GM18507 (cell line): ENCODE measurements at regions not wholly inside any gene's neighbourhood (a gene's known extent, or its start where the extent isn't known, plus 50 kb on each side); places are given as distances from the start of the nearest gene placed in this dataset.

Experiments
- DNase-seq: peaks from one replicate; pipeline ENCODE4 v3.0.0; 2011; ENCODE audit warnings: low read depth; ENCODE audit not compliant: insufficient read length; ENCODE audit errors: extremely low spot score
- FAIRE-seq: peaks from 2 replicates; lab custom pipeline; 2011; peaks lifted over from hg19 to GRCh38; lab: Jason Lieb, UNC

- FAIRE-seq (no peak), DNase-seq (no peak)
Measured at GRCh38 chr13:22189176-22190048, 518.5 kb downstream of the FGF9 start.

GRCh38 chr13:22193070-22193469, 522.2 kb downstream of the FGF9 start:
- DNase-seq (no peak), FAIRE-seq (no peak)

DNA sequence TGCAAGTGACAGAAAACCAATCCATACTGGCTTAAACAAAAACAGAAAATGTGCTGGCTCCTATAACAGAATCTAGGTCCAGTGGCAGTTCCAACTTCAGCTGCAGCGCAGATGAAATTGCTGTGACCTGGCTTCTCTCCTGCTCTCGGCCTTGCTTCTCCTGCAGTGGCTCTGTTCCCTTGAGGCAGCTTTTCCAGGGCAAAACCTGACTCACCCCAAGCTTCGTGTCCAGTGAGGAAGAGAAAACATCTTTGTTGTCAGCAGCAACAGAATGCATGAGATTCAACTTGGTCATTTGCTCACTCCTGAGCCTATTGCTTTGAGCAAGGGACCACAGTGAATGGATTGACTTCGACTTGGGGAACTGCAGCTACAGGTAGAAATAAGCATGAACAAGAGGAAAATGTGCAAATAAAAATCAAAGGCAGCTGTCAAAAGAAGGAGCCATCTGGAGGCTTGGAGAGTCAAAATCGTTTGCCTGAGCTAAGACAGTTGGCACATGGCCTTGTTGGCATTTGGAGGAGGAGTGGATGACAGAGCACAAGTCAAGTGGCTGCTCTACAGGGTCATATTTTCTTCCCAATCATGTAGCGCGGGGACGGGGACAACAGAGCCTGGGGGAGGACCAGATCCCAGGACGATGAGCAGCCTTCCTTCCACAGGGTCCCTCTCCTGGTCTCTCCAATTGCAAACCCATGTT, 523.4 kb downstream of the FGF9 start:
- no peak for FAIRE-seq
- DNase-seq = no peak

DNA sequence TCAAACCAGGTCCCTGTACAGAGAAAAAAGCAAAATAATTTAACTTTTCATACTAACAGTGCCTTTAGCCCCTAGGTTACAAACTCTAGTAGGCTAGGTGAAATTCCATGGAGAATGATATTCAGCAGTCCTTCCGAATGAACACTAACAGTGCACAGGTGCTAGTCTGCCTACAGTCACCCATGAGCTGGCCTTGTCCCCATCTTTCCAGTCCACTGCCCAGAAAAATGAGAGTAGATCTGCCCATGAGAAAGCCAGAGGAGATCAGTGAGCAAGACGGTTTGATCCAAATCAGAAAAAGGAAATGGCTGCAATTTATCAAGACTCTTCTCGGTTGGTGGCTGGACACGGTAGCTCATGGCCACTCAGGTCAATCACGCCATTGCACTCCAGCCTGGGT, 524.9 kb downstream of the FGF9 start:
- no peak for DNase-seq
- FAIRE-seq = no peak

- FAIRE-seq (no peak), DNase-seq (no peak)
Measured at GRCh38 chr13:22196777-22197176, 525.9 kb downstream of the FGF9 start.

- FAIRE-seq (no peak), DNase-seq (no peak)
Measured at GRCh38 chr13:22198001-22198400, 527.1 kb downstream of the FGF9 start.

DNA sequence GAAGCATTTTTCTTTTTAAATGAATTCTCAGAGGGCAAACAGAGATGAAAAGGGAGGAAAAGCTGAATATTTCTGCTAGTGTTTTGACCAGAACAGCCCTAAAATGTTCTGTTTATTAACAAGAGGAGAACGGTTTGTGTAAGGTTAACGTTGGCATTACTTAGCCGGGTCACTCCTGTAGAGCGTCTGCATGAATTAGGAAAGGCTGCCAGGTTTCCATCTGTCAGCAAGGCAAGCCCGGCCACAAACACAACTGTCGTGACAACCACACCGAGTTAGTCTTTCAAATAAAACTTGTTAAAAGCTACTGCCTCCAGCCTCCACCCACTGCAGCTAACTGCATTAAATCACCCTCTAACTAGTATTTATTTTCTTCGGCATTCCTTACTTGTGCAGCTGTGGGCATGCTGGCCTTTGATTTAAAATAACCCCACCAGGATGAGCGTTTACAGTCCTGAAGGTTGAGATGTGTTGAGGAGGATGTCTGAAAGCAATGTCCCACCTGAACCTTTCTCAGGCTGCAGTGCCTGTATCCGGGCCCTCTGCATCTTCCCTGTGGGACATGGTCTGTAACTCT, 527.9 kb downstream of the FGF9 start:
- DNase-seq (no peak), FAIRE-seq (no peak)

DNA sequence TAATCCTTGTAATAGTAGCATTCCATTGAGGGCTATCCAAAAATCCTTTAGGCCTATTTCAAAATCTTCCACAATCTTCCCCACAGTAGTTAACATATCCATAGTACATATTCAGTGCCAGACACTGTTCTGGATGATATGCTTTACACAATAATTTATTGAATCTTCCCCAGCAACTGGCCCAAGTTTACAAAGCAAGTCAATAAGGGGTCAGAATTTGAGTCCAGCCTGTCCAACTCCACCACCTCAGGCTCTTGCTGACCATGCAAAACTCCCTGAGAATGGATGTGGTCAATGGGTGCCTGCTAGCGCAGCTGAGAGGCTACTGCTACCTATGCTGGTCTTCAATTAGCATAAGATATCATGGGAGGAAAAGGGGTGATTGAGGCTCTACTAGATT, 529.6 kb downstream of the FGF9 start:
- no peak for FAIRE-seq
- DNase-seq = no peak

DNA sequence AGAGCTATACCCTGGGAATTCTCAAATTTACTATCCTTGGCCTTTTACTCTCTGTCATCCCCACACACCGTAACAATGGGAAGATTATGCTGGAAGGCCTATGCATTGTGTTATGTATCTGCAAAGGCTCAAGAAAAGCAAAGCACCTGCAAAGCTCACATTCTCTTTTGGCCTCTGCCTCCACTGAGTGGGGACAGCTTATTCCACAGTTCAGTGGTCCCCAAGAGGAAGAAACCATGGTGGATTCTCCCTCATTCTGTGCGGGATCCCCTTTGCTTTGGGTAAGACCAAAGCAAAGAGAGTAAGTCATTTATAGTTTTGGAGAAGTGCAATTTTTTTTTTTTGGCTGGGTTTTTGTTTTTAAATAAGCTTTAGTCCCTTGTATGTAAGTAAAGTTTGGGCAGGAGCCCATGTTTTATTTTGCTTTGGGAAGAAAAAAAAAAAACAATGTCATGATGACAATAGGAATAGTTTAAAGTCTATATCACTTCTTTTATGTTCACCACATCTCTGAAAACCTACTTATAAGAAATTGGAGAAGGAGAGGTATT, 530.6 kb downstream of the FGF9 start:
- no peak for DNase-seq
- FAIRE-seq = no peak

DNA sequence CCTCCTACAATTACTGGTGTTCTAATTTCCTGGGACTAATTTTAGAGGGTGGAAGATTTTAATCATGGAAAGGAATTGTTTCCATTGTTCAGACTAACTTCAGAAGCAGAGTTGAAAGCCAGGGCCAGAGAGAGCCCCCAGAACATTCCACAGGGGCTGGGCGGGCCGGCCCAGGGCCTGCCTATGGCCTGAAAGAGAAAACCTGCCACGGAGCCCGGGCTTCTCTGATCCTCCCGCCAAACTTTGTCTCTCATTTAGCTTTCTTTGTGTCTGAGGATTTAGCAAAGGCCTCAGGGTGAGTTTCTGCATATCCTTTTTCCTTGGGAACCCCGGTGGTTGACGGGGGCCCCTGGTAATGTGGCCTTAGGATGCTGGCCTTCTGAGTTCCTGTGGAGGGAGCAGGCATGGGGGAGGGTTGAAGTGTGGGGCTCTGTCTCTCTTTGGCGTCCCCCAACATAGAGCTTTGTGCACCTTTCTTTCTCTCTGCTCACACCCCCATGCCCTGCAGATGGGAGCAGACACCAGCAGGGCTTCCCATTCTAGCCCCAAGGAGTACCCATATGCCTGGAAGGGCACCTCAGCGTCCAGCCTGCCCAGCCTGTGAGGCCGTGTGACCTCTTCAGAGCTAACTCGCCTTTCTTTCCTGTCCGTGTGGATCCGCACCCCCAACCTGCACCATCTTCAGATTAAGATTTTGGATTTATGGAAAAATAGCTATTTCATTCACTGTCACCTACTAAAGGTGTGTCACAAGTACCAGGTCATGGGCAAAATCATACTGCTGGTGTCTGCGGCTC, 539.5 kb downstream of the FGF9 start:
- FAIRE-seq (no peak), DNase-seq (no peak)

DNA sequence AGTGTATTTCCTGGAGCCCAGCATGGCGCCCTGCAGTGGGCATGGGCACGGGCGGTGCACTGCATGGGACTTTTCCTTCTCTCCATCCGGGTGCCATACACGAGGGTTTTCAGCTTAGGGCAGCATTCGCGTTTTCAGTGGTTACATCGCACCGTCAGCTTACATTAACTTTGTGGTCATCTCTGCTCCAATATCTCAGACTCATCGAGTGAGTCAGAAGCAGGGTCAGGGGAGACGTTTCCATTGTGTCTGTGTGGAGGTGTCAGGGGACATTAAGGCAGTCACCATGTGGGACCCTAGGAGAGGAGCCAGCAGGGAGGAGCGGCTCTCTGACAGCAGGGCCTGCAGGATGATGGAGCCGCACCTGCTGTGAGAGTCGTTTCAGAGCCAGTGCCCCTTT, 541.0 kb downstream of the FGF9 start:
- FAIRE-seq = no peak
- DNase-seq = no peak

- FAIRE-seq = no peak
Measured at GRCh38 chr13:22212576-22212975, 541.7 kb downstream of the FGF9 start.

DNA sequence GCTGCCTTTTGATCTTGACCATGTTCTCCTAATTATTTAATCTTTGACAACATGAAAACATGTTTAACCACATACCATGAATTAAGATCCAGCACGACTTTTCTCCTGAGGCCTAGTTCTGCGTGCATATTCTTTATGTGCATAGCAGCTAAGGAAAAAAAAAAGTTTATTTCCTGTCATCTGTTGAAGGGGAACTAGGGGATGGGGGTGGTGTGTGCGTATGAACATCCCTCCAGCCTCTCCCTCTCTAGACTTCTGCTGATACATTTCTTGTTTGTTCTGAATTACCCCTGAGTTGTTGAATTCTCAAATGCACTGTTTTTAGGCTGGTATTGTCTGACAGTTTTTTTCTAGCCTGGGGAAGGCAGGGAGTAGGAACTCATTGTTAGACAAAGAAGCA, 543.3 kb downstream of the FGF9 start:
- FAIRE-seq = no peak

More at GRCh38 chr13:22212576-22212975, 541.7 kb downstream of the FGF9 start:
- no peak for DNase-seq

GRCh38 chr13:22218797-22219196, 547.9 kb downstream of the FGF9 start:
- FAIRE-seq = no peak

More for the DNA sequence above, 543.3 kb downstream of the FGF9 start:
- no peak for DNase-seq

DNA sequence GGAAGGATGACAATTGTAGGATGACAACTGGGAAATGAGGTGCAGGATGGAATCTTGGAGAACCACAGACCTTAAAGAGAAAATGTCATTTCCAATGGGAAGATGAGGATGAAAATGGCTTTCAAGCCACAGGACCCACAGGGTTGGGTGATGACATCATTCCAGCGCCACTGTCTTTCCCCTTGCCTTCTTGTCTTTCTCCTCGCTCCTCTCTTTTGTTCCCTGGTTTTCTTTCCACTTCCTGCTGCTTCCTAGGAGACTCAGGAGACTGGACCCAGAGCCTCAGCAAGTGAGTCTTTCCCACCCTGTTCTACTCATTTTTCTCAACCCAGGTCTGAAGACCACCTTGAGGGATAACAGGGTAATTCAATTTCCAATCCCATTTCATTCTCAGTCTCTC, 548.8 kb downstream of the FGF9 start:
- DNase-seq (no peak), FAIRE-seq (no peak)

More at GRCh38 chr13:22218797-22219196, 547.9 kb downstream of the FGF9 start:
- no peak for DNase-seq

- DNase-seq = no peak
- no peak for FAIRE-seq
Measured at GRCh38 chr13:22220151-22221135, 549.6 kb downstream of the FGF9 start.

DNA sequence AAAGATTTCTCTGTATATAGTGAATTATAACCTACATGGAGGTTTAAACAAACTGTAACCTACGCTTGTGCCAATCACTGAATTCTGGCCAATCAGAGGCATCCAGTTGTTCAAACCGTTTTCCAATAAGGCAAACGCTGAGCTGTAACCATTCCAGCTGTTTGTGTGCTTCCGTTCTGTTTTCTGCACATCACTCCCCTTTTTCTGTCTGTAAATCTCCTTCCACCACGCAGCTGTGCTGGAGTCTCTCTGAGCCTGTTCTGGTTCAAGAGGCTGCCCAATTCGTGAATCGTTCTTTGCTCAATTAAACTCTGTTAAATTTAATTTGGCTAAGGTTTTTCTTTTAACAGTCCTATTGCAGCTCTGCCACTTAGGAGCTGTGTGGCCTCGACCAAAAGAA, 552.5 kb downstream of the FGF9 start:
- DNase-seq (no peak), FAIRE-seq (no peak)

- DNase-seq (no peak), FAIRE-seq (no peak)
Measured at GRCh38 chr13:22226086-22226485, 555.2 kb downstream of the FGF9 start.
